ENCODE measurements at regions not wholly inside any gene's neighbourhood (a gene's known extent, or its start where the extent isn't known, plus 50 kb on each side); places are given as distances from the start of the nearest gene placed in this dataset.

GRCh38 chr6:71579902-71580301 lies 291.3 kb downstream of the OGFRL1 start:
- TF ChIP-seq CTCF (IDR thresholded peaks at IDR 0.05) (no peak), POLR2AphosphoS5 (IDR thresholded peaks at IDR 0.05) (no peak)
